ENCODE measurements at regions not wholly inside any gene's neighbourhood (a gene's known extent, or its start where the extent isn't known, plus 50 kb on each side); places are given as distances from the start of the nearest gene placed in this dataset.

GRCh38 chr10:64636461-64636860, 1115.3 kb downstream of the REEP3 start:
- TF ChIP-seq, protein P1, sequence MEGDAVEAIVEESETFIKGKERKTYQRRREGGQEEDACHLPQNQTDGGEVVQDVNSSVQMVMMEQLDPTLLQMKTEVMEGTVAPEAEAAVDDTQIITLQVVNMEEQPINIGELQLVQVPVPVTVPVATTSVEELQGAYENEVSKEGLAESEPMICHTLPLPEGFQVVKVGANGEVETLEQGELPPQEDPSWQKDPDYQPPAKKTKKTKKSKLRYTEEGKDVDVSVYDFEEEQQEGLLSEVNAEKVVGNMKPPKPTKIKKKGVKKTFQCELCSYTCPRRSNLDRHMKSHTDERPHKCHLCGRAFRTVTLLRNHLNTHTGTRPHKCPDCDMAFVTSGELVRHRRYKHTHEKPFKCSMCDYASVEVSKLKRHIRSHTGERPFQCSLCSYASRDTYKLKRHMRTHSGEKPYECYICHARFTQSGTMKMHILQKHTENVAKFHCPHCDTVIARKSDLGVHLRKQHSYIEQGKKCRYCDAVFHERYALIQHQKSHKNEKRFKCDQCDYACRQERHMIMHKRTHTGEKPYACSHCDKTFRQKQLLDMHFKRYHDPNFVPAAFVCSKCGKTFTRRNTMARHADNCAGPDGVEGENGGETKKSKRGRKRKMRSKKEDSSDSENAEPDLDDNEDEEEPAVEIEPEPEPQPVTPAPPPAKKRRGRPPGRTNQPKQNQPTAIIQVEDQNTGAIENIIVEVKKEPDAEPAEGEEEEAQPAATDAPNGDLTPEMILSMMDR (IDR thresholded peaks at IDR 0.05), result no peak
- TF ChIP-seq EZH2 (IDR thresholded peaks at IDR 0.05; ENCODE audit: borderline replicate concordance, insufficient read depth, low read depth, low read length, poor library complexity, severe bottlenecking), result no peak

Measured in B cell (primary cell).